Mammary epithelial cell (primary cell): ENCODE measurements at regions not wholly inside any gene's neighbourhood (a gene's known extent, or its start where the extent isn't known, plus 50 kb on each side); places are given as distances from the start of the nearest gene placed in this dataset.

ENCODE experiments used
- CTCF ChIP-seq, 2 donors: IDR thresholded peaks in 1 of 2; conservative IDR thresholded peaks in 1 of 2; 2 replicates each; pipeline ENCODE4 v1.5.1; 2011 to 2012; ENCODE audit warnings: inconsistent platforms in 2 of 2, low read length in 2 of 2, mild to moderate bottlenecking in 2 of 2, control low read depth in 1 of 2, low read depth in 1 of 2; ENCODE audit not compliant: insufficient read depth in 1 of 2; ENCODE audit errors: extremely low read depth in 1 of 2
- EZH2 ChIP-seq: IDR thresholded peaks from 2 replicates; pipeline ENCODE4 v1.6.1; 2012; ENCODE audit warnings: low read length, inconsistent platforms, borderline replicate concordance

- TF ChIP-seq CTCF (conservative IDR thresholded peaks at IDR 0.05 in 1 of 2, IDR thresholded peaks at IDR 0.05 in 1 of 2; ENCODE audit: extremely low read depth in 1 of 2, insufficient read depth in 1 of 2, low read depth in 1 of 2, low read length in 2 of 2) = peak; percentile 71 to 77
- TF ChIP-seq EZH2 = no peak
Observed at GRCh38 chr9:26723486-26723885, 169.1 kb downstream of the CAAP1 start.
